CD14-positive monocyte (primary cell): ENCODE measurements at regions not wholly inside any gene's neighbourhood (a gene's known extent, or its start where the extent isn't known, plus 50 kb on each side); places are given as distances from the start of the nearest gene placed in this dataset.

Experiments used
- DNase-seq, 3 donors: peaks; one replicate each; pipeline ENCODE4 v3.0.0-alpha.2; 2011 to 2022
- H2AFZ ChIP-seq: 2 replicates; pipeline ENCODE4 v1.6.0; 2012; ENCODE audit warnings: mild to moderate bottlenecking, low read depth, low read length, inconsistent platforms; ENCODE audit not compliant: insufficient read depth, poor library complexity, severe bottlenecking
- H3K27ac ChIP-seq, 2 donors: 1 replicate in 1 of 2; 2 replicates in 1 of 2; pipeline ENCODE4 v1.5.1; 2012 to 2013; ENCODE audit warnings: low read length in 2 of 2, control low read depth in 1 of 2, inconsistent platforms in 1 of 2, low read depth in 1 of 2, mild to moderate bottlenecking in 1 of 2
- H3K27me3 ChIP-seq, 2 donors: one replicate each; pipeline versions ENCODE4 v1.6.0 to v1.6.1; 2011 to 2013; ENCODE audit warnings: low read length in 2 of 2; ENCODE audit not compliant: control insufficient read depth in 2 of 2, insufficient read depth in 2 of 2
- H3K36me3 ChIP-seq, 2 donors: replicated peaks in 1 of 2; 1 replicate in 1 of 2; 2 replicates in 1 of 2; pipeline versions ENCODE4 v1.5.1 to v1.6.1; 2012 to 2013; ENCODE audit warnings: low read length in 2 of 2, control low read depth in 1 of 2, inconsistent platforms in 1 of 2, mild to moderate bottlenecking in 1 of 2; ENCODE audit not compliant: insufficient read depth in 2 of 2, control insufficient read depth in 1 of 2
- H3K4me1 ChIP-seq, 2 donors: 1 replicate in 1 of 2; 2 replicates in 1 of 2; pipeline versions ENCODE4 v1.5.1 to v1.6.1; 2012 to 2013; ENCODE audit warnings: low read length in 2 of 2, control low read depth in 1 of 2, inconsistent platforms in 1 of 2, mild to moderate bottlenecking in 1 of 2, moderate library complexity in 1 of 2; ENCODE audit not compliant: insufficient read depth in 2 of 2, control insufficient read depth in 1 of 2
- H3K4me2 ChIP-seq: replicated peaks from 2 replicates; pipeline ENCODE3; 2012; ENCODE audit warnings: low read length, moderate library complexity, mild to moderate bottlenecking; ENCODE audit not compliant: poor library complexity, severe bottlenecking; ENCODE audit errors: extremely low read depth
- H3K4me3 ChIP-seq, 3 experiments: fragments of 200-600 bp in 1 of 3; sonication (generic) in 1 of 3; replicated peaks in 1 of 3; 1 replicate in 2 of 3; 2 replicates in 1 of 3; pipeline ENCODE4 v1.5.1; 2011 to 2013; ENCODE audit warnings: low read length in 3 of 3, mild to moderate bottlenecking in 3 of 3, control low read depth in 2 of 3, low read depth in 2 of 3, inconsistent platforms in 1 of 3, moderate library complexity in 1 of 3
- H3K79me2 ChIP-seq: 2 replicates; pipeline ENCODE4 v1.6.0; 2012; ENCODE audit warnings: mild to moderate bottlenecking, control low read depth, inconsistent platforms, low read length, moderate library complexity; ENCODE audit not compliant: insufficient read depth
- H3K9ac ChIP-seq: 2 replicates; pipeline ENCODE4 v1.6.0; 2017; ENCODE audit warnings: low read length, mild to moderate bottlenecking; ENCODE audit not compliant: insufficient read depth, poor library complexity, severe bottlenecking
- H3K9me3 ChIP-seq, 2 donors: replicated peaks in 1 of 2; 1 replicate in 1 of 2; 2 replicates in 1 of 2; pipeline versions ENCODE4 v1.5.1 to v1.6.1; 2012 to 2013; ENCODE audit warnings: low read length in 2 of 2, control low read depth in 1 of 2; ENCODE audit not compliant: control insufficient read depth in 1 of 2, insufficient read depth in 1 of 2
- H4K20me1 ChIP-seq: 2 replicates; pipeline ENCODE4 v1.6.0; 2012; ENCODE audit warnings: mild to moderate bottlenecking, low read length, control low read depth, moderate library complexity; ENCODE audit not compliant: insufficient read depth
- H3K27ac Mint-ChIP-seq, 7 donors: one replicate each; pipeline ENCODE4 v1.8.0; 2020; ENCODE audit warnings: mild to moderate bottlenecking in 7 of 7, mixed read lengths in 7 of 7, moderate library complexity in 6 of 7, inconsistent platforms in 2 of 7
- H3K27me3 Mint-ChIP-seq, 3 donors: one replicate each; pipeline ENCODE4 v1.8.0; 2021 to 2022; ENCODE audit warnings: low read depth in 3 of 3, mild to moderate bottlenecking in 3 of 3, mixed read lengths in 3 of 3, moderate library complexity in 3 of 3, inconsistent platforms in 1 of 3
- H3K36me3 Mint-ChIP-seq, 2 donors: one replicate each; pipeline ENCODE4 v1.8.0; 2020; ENCODE audit warnings: mixed read lengths in 2 of 2, inconsistent platforms in 1 of 2, mild to moderate bottlenecking in 1 of 2
- H3K4me1 Mint-ChIP-seq: one replicate; pipeline ENCODE4 v1.8.0; 2020; ENCODE audit warnings: mild to moderate bottlenecking, mixed read lengths
- H3K4me3 Mint-ChIP-seq, 2 donors: one replicate each; pipeline ENCODE4 v1.8.0; 2020; ENCODE audit warnings: mild to moderate bottlenecking in 2 of 2, mixed read lengths in 2 of 2, moderate library complexity in 1 of 2
- H3K9me3 Mint-ChIP-seq, 7 donors: one replicate each; pipeline ENCODE4 v1.8.0; 2020 to 2022; ENCODE audit warnings: mixed read lengths in 7 of 7, mild to moderate bottlenecking in 6 of 7, moderate library complexity in 6 of 7, inconsistent platforms in 2 of 7
- CTCF ChIP-seq: fragments of 200-600 bp; IDR thresholded peaks from one replicate; pipeline ENCODE4 v1.8.0; 2022; ENCODE audit warnings: antibody characterized with exemption, mild to moderate bottlenecking
- WGBS: methylation state at CpG from one replicate; pipeline ENCODE4 v1.1.5; 2013; ENCODE audit warnings: missing lambda C conversion rate; ENCODE audit not compliant: insufficient coverage; 5-methylcytosine and 5-hydroxymethylcytosine counted together
- intact Hi-C, 2 donors: fragments of 100-400 bp; cut with micrococcal nuclease; formaldehyde crosslinking; loops; one replicate each; pipeline versions ENCODE4 v1.15.0 to v1.15.1; 2023

- Histone ChIP-seq H3K4me3 (no peak overlapping the region), H3K27ac (no peak overlapping the region), H3K4me2 (no peak overlapping the region), H3K4me1 (no peaks in the 10 kb centered on the region), H3K36me3 (no peaks in the 10 kb centered on the region), H3K27me3 (no peaks in the 10 kb centered on the region), H3K9me3 (no peaks in the 10 kb centered on the region), H3K79me2 (no peaks in the 10 kb centered on the region), H4K20me1 (no peaks in the 10 kb centered on the region), H3K9ac (no peak overlapping the region), H2AFZ (no peak overlapping the region)
- intact Hi-C loops: no loop called here
- no CpG with 5 or more reads among the region's 1 CpG for WGBS
- H3K36me3 Mint-ChIP-seq: no peaks in the 10 kb centered on the region
- no peaks in the 10 kb centered on the region for H3K4me1 Mint-ChIP-seq
- TF ChIP-seq CTCF: no peak
- peaks cover 0 to 12% (median 5%) of the 10 kb centered on the region in 7 donors for H3K9me3 Mint-ChIP-seq
- H3K27ac Mint-ChIP-seq: no peak overlapping the region
- H3K4me3 Mint-ChIP-seq: no peak overlapping the region
- DNase-seq: no peak
- H3K27me3 Mint-ChIP-seq: peaks cover 0 to 1% (median 0%) of the 10 kb centered on the region in 3 donors
Observed at GRCh38 chrX:78456909-78457308, 129.5 kb upstream of the CYSLTR1 start.

GRCh38 chrX:78455901-78456300 lies 128.5 kb upstream of the CYSLTR1 start:
- H3K4me2 ChIP-seq: no peak overlapping the region
- no peaks in the 10 kb centered on the region for H3K79me2 ChIP-seq
- H3K4me1 ChIP-seq: no peaks in the 10 kb centered on the region
- TF ChIP-seq CTCF: no peak
- no peaks in the 10 kb centered on the region for H3K27me3 ChIP-seq
- no peak overlapping the region for H2AFZ ChIP-seq
- no peaks in the 10 kb centered on the region for H4K20me1 ChIP-seq
- Mint-ChIP-seq H3K4me1 (no peaks in the 10 kb centered on the region), H3K27ac (no peak overlapping the region), H3K4me3 (no peak overlapping the region), H3K27me3 (peaks cover 0 to 1% (median 0%) of the 10 kb centered on the region in 3 donors), H3K9me3 (peaks cover 0 to 12% (median 5%) of the 10 kb centered on the region in 7 donors), H3K36me3 (no peaks in the 10 kb centered on the region)
- H3K9ac ChIP-seq: no peak overlapping the region
- WGBS: no CpG with 5 or more reads among the region's 4 CpGs
- no peaks in the 10 kb centered on the region for H3K9me3 ChIP-seq
- intact Hi-C loops: no loop called here
- no peak overlapping the region for H3K27ac ChIP-seq
- H3K36me3 ChIP-seq: no peaks in the 10 kb centered on the region
- no peak overlapping the region for H3K4me3 ChIP-seq
- DNase-seq: no peak
